Nephron (organoid): ENCODE measurements at regions not wholly inside any gene's neighbourhood (a gene's known extent, or its start where the extent isn't known, plus 50 kb on each side); places are given as distances from the start of the nearest gene placed in this dataset.

Experiments used
- H3K27ac Mint-ChIP-seq, 3 experiments: 2 replicates each; pipeline ENCODE4 v1.8.0; 2020; ENCODE audit warnings: mixed read lengths in 3 of 3, mild to moderate bottlenecking in 2 of 3, moderate library complexity in 1 of 3
- H3K27me3 Mint-ChIP-seq: 2 replicates; pipeline ENCODE4 v1.8.0; 2021; ENCODE audit warnings: low read depth, mild to moderate bottlenecking, moderate library complexity, mixed read lengths
- H3K36me3 Mint-ChIP-seq: 2 replicates; pipeline ENCODE4 v1.8.0; 2020; ENCODE audit warnings: low read depth, mixed read lengths
- H3K4me1 Mint-ChIP-seq: 2 replicates; pipeline ENCODE4 v1.8.0; 2020; ENCODE audit warnings: mixed read lengths
- H3K4me3 Mint-ChIP-seq, 3 experiments: 2 replicates each; pipeline ENCODE4 v1.8.0; 2020; ENCODE audit warnings: mild to moderate bottlenecking in 3 of 3, mixed read lengths in 3 of 3, moderate library complexity in 2 of 3
- H3K9me3 Mint-ChIP-seq: 2 replicates; pipeline ENCODE4 v1.8.0; 2020; ENCODE audit warnings: mixed read lengths
- CTCF ChIP-seq, 3 experiments: fragments of 200-600 bp; sonication (generic); IDR thresholded peaks; one replicate each; pipeline ENCODE4 v1.5.0; 2021; ENCODE audit warnings: antibody characterized with exemption in 3 of 3; ENCODE audit not compliant: unreplicated experiment in 3 of 3

DNA sequence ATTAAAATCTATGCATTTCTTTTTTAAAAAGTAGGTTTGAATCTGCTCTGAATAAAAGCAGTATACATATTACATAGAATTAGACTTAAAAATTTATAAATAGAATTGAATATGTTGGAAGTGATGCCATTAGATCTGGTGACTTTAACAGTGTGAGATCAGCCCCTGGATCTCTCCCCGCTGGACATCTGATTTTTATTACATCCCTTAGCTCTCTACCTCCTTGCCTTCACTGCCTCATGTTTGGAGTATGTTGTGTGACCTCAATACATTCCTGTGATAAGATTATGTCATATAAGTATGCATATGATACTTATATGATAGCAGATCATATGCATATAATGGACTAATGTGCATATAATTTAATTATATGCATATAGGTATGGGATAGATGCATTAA lies 643.4 kb upstream of the NR2F2 start:
- peaks cover 15% of the 10 kb centered on the region for H3K4me1 Mint-ChIP-seq

DNA sequence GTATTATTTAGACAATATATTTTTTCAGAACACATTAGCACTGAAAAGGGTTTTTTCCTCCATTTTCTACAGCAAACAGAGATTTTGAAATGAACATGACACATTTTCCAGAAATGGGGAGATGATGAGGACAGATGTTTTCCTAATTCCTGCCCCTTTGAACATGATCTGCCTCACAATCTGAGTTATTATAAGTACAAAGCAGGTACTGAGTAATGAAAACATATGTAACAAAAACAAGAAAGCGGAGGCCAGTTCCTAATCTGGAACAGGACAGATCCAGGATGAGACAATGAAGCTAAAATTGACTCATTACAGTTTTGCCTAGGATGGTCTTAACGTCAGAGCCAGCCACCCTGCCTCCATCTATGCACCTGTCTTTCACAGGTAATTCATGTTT lies 642.8 kb upstream of the NR2F2 start:
- no peaks in the 10 kb centered on the region for H3K36me3 Mint-ChIP-seq
- TF ChIP-seq CTCF (IDR thresholded peaks at IDR 0.05; ENCODE audit: unreplicated experiment in 3 of 3): no peak
- H3K9me3 Mint-ChIP-seq: peaks cover 10% of the 10 kb centered on the region
- H3K27me3 Mint-ChIP-seq: no peaks in the 10 kb centered on the region
- no peak overlapping the region for H3K4me3 Mint-ChIP-seq
- no peak overlapping the region for H3K27ac Mint-ChIP-seq
- H3K4me1 Mint-ChIP-seq: peaks cover 9% of the 10 kb centered on the region

More for the DNA sequence above, 643.4 kb upstream of the NR2F2 start:
- no peaks in the 10 kb centered on the region for H3K36me3 Mint-ChIP-seq
- H3K27ac Mint-ChIP-seq: no peak overlapping the region
- no peaks in the 10 kb centered on the region for H3K27me3 Mint-ChIP-seq
- H3K4me3 Mint-ChIP-seq: no peak overlapping the region
- H3K9me3 Mint-ChIP-seq: peaks cover 5% of the 10 kb centered on the region
- TF ChIP-seq CTCF (IDR thresholded peaks at IDR 0.05; ENCODE audit: unreplicated experiment in 3 of 3): no peak

DNA sequence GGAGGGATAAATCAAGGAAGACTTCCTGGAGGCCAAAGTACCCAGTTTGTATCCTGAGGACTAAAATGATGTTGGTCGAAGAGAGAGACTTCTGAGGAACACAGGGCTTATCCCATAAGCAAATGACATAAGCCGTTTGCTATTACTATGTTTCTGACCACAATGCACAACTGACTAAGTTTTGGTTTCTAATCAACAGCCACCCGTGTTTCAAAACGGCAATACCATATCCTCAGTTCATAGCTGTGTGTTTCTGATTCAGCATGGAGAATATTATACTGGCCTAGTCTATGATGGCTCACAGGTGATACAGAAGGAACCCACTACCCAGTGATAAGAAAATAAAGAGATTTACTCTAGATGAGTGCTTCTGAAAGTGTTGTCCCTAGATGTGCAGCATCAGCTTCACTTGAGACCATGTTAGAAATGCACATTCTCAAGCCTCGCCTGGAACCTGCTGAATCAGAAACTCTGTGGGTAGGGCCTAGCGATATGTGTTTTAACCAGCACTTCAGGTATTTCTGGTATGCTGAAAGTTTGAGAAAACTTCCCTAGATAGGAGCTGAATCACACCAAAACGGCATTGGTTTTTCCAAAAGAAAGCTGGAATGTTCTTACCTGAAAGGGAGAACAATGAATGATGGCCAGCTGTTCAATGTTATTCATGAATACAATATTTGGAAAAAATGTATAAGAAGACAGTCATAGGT lies 639.7 kb upstream of the NR2F2 start:
- H3K4me1 Mint-ChIP-seq: no peaks in the 10 kb centered on the region
- H3K27ac Mint-ChIP-seq: no peak overlapping the region
- H3K36me3 Mint-ChIP-seq: peaks cover 16% of the 10 kb centered on the region
- TF ChIP-seq CTCF (IDR thresholded peaks at IDR 0.05; ENCODE audit: unreplicated experiment in 3 of 3): no peak
- H3K9me3 Mint-ChIP-seq: peaks cover 32% of the 10 kb centered on the region
- H3K4me3 Mint-ChIP-seq: no peak overlapping the region
- no peaks in the 10 kb centered on the region for H3K27me3 Mint-ChIP-seq

GRCh38 chr15:95693917-95694316 lies 636.6 kb upstream of the NR2F2 start:
- Mint-ChIP-seq H3K9me3 (peaks cover 43% of the 10 kb centered on the region), H3K27ac (no peak overlapping the region), H3K4me1 (no peaks in the 10 kb centered on the region), H3K27me3 (no peaks in the 10 kb centered on the region), H3K36me3 (peaks cover 16% of the 10 kb centered on the region), H3K4me3 (no peak overlapping the region)
- TF ChIP-seq CTCF (IDR thresholded peaks at IDR 0.05; ENCODE audit: unreplicated experiment in 3 of 3): no peak

- H3K27me3 Mint-ChIP-seq: no peaks in the 10 kb centered on the region
- no peaks in the 10 kb centered on the region for H3K4me1 Mint-ChIP-seq
- TF ChIP-seq CTCF (IDR thresholded peaks at IDR 0.05; ENCODE audit: unreplicated experiment in 3 of 3): no peak
- peaks cover 66% of the 10 kb centered on the region for H3K9me3 Mint-ChIP-seq
- peaks cover 33% of the 10 kb centered on the region for H3K36me3 Mint-ChIP-seq
- H3K27ac Mint-ChIP-seq: no peak overlapping the region
- H3K4me3 Mint-ChIP-seq: no peak overlapping the region
These were observed 632.3 kb upstream of the NR2F2 start for GRCh38 chr15:95698230-95698629.

DNA sequence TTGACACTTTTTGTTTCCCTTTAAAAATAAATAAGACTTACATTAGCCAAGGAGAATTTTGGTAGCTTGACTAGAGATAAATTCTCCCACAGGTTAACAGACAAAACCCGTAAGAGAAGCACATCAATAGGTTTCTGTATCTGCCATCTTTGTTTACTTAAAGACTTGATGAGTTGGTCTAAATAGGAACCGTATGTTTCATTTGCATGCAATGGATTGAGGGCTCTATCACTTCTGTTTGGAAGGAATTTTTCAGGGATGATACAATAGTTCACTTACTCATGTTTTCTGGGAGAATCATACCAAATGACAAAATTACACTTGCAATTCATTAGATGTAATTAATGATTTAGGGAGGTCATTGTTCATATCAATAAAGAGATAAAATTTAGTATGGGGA lies 631.5 kb upstream of the NR2F2 start:
- H3K4me3 Mint-ChIP-seq: no peak overlapping the region
- H3K27ac Mint-ChIP-seq: no peak overlapping the region
- no peak for TF ChIP-seq CTCF (IDR thresholded peaks at IDR 0.05; ENCODE audit: unreplicated experiment in 3 of 3)
- H3K4me1 Mint-ChIP-seq: no peaks in the 10 kb centered on the region
- peaks cover 30% of the 10 kb centered on the region for H3K36me3 Mint-ChIP-seq
- peaks cover 64% of the 10 kb centered on the region for H3K9me3 Mint-ChIP-seq
- no peaks in the 10 kb centered on the region for H3K27me3 Mint-ChIP-seq
